CMK (cell line): ENCODE measurements at regions not wholly inside any gene's neighbourhood (a gene's known extent, or its start where the extent isn't known, plus 50 kb on each side); places are given as distances from the start of the nearest gene placed in this dataset.
"Not testable (repeated sequence)": the region's sequence is repeated elsewhere in the genome, so short reads cannot be mapped to it uniquely, and the experiment has no call there.

Experiments
- DNase-seq: peaks from one replicate; pipeline ENCODE4 v3.0.0-alpha.2; 2010; ENCODE audit warnings: low read depth

- DNase-seq, result no peak
Measured at GRCh38 chr9:31334837-31335528, 1049.5 kb upstream of the ACO1 start.

- no peak for DNase-seq
Measured at GRCh38 chr9:31335529-31336234, 1048.8 kb upstream of the ACO1 start.

GRCh38 chr9:31336386-31336785, 1048.1 kb upstream of the ACO1 start:
- DNase-seq, result no peak

GRCh38 chr9:31336841-31337240, 1047.6 kb upstream of the ACO1 start:
- DNase-seq, result no peak

GRCh38 chr9:31347082-31347617, 1037.3 kb upstream of the ACO1 start:
- DNase-seq, result no peak

- no peak for DNase-seq
Measured at GRCh38 chr9:31355159-31355882, 1029.1 kb upstream of the ACO1 start.

GRCh38 chr9:31355965-31356364, 1028.5 kb upstream of the ACO1 start:
- no peak for DNase-seq

GRCh38 chr9:31359071-31359470, 1025.4 kb upstream of the ACO1 start:
- DNase-seq, result no peak

GRCh38 chr9:31364171-31364570, 1020.3 kb upstream of the ACO1 start:
- DNase-seq, result no peak

- DNase-seq, result no peak
Measured at GRCh38 chr9:31372799-31373587, 1011.5 kb upstream of the ACO1 start.

GRCh38 chr9:31377358-31377757, 1007.1 kb upstream of the ACO1 start:
- DNase-seq, result no peak

- no peak for DNase-seq
Measured at GRCh38 chr9:31388660-31389059, 995.8 kb upstream of the ACO1 start.

- no peak for DNase-seq
Measured at GRCh38 chr9:31389075-31389474, 995.4 kb upstream of the ACO1 start.

GRCh38 chr9:31390403-31391025, 993.9 kb upstream of the ACO1 start:
- DNase-seq, result no peak

GRCh38 chr9:31393240-31393639, 991.2 kb upstream of the ACO1 start:
- no peak for DNase-seq

- no peak for DNase-seq
Measured at GRCh38 chr9:31394015-31394473, 990.4 kb upstream of the ACO1 start.

- DNase-seq, result no peak
Measured at GRCh38 chr9:31412081-31412480, 972.4 kb upstream of the ACO1 start.

GRCh38 chr9:31415164-31415563, 969.3 kb upstream of the ACO1 start:
- DNase-seq, result no peak

- no peak for DNase-seq
Measured at GRCh38 chr9:31418419-31418818, 966.0 kb upstream of the ACO1 start.

GRCh38 chr9:31443630-31444457, 940.6 kb upstream of the ACO1 start:
- DNase-seq, result not testable (repeated sequence)

GRCh38 chr9:31445357-31445756, 939.1 kb upstream of the ACO1 start:
- DNase-seq, result no peak
